G401 (cell line): ENCODE measurements at regions not wholly inside any gene's neighbourhood (a gene's known extent, or its start where the extent isn't known, plus 50 kb on each side); places are given as distances from the start of the nearest gene placed in this dataset.
"Not testable (repeated sequence)": the region's sequence is repeated elsewhere in the genome, so short reads cannot be mapped to it uniquely, and the experiment has no call there.

ENCODE experiments used
- DNase-seq: peaks from one replicate; pipeline ENCODE4 v3.0.0-alpha.2; 2015; ENCODE audit warnings: low spot score
- in situ Hi-C: cut with HindIII; loops from 2 replicates; pipeline ENCODE4 v1.10.0; 2016; ENCODE audit warnings: low sequenced_read_pairs, mixed read lengths

DNA sequence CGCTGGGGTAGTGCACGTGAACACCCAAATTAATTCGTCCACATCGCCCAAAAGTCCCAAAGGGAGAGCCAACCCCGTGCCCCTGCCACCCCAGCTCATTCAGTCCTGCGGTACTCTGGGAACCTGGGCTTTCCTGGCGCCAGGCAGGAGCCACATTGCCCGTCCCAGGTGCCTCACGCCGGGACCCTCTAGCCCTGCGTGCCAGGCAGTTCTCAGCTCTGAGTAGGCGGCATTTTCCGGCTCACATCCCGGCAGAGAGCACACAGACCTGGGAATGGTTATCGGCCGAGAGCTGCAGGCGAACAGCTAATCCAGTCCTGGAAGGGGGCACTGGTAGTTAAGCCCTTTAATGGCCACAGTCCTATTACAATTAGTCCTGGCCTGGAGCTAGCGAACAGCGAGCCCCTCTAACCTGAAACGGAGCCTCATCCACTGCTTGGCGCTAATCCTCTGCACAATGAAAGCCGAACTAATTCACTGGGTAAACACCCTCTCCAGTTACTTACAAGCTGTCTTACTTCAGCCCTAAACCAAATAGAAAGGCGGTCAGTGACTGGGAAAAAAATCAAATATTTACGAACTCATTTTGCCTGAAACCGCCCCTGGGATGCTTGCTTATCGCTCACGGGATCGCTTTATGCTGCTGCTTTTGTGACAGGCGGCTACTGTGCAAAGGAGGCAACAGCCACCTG lies 254.6 kb upstream of the SOX14 start:
- DNase-seq = no peak
- in situ Hi-C loops = no loop called here

DNA sequence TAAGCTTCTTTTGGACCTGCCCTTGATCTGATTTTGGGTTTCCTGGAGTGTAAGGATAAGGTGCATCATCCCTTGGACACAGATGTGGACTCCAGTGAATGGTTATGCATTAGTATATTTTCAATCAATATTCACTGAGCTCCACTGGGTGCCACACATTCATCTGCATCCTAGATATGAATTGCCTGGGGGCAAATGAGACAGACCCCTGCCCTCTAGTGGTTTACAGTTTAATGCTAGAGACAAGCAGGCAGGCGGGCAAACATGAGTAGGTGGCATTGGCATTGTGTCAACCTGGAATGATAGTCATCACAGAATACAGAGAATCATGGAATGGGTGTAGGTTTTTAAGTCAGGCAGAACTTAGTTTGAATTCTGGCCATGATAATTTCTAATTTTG lies 252.5 kb upstream of the SOX14 start:
- in situ Hi-C loops = no loop called here
- DNase-seq = no peak

DNA sequence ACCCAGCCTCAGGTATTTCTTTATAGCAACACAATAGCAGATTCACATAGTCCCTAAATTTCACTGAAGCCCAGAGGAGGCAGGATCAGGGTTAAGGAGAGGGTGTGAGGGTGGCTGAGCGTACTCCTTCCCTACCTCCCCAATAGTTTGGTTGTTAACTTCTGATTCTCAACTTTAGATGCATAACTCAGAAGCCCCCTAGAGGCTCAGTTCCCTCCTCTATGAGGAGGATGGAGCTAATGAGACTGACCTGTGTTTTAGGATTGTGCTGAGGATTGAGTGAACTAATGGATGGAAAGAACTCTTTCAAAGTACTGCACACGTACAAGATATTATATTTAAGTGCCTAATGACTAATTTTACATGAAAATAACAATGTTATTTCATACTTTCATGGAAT lies 249.3 kb upstream of the SOX14 start:
- DNase-seq = no peak
- in situ Hi-C loops = no loop called here

DNA sequence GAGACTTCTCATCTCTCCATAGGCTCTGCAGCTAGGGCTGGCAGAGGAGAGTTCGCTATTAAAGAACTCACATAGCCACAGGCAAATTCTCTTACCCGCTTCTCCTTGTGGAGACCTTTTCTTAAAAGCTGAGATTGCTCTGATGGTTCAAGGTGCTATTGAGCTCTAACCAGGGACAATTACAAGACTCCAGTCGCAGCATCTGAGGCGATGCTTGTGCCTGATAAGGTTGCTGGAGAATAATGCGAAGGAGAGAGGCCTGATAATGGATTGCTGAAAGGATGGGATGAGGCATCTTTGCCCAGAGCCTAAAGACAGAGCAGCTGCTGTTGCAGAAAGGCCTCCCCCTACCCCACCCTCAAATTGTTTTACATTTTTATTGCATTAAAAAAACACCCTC lies 244.5 kb upstream of the SOX14 start:
- no peak for DNase-seq
- in situ Hi-C loops = no loop called here

DNA sequence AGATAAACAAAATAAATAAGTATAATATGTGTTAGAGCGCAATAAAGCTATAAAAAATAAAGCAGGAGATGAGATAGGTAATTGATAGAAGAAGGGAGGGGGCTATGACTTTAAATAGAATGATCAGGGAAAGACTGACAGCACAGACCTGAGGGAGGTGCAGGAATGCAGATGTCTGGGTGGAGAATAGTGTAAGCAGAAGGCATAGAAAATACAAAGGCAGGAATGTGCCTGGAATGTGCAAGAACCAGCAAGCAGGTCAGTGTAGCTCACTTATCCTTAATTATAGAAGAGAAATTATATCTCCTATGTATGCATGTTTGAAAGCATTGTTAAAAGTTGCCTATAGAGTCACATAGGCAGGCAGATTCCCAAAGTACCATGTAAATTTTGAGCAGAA lies 239.4 kb upstream of the SOX14 start:
- DNase-seq = no peak
- in situ Hi-C loops = no loop called here

DNA sequence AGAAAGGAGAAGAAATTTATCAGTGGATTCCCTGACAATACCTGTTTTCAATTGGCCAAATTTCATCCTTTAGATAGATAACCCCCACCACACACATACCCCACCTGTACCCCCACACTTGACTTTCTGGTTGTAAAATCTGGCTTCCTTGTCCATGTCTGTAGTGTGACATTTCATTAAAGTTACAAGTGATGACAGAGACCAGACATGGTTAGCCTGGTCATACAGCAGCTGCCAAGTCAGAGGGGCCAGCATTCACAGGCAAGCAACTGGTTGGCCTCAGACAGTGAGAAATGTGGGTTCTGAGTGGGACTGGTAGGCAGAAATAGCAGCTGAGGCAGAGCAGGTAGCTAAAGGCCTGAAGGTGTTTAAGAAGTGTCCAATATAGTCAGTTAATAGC lies 238.6 kb upstream of the SOX14 start:
- in situ Hi-C loops = no loop called here
- DNase-seq = no peak

DNA sequence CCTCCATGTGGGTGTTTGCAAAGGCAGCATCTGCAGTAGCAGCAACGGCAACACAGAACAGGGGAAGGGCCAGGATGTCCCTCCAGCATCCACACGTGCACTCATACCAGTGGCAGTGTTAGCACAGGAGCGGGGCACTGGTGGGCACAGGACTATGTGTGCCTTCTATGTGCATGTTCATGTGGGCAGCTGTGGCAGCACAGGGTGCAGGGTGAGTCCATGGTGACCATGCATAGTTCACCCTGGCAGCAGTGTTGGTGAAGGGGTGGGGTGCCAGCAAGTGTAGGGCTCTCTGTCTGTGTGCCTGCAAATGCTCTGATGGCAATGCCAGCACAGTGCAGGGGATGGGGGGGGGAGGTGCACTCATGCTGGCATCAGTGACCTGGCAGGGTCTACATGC lies 222.1 kb upstream of the SOX14 start:
- in situ Hi-C loops = no loop called here

DNA sequence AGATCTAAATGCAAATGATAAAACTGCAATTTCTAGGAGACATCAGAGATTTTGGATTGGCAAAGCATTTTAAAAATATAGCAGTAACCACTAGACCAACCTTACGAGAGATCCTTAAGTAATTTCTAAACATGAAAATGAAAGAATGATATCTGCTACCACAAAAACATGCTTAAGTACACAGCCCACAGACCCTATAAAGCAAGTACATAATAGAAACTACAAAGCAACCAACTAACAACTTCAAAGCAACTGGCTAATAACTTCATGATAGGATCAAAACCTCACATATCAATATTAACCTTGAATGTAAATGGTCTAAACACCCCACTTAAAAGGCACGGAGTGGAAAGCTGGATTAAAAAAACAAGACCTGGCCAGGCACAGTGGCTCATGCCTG lies 209.9 kb upstream of the SOX14 start:
- no peak for DNase-seq
- in situ Hi-C loops = no loop called here

More for the DNA sequence above, 222.1 kb upstream of the SOX14 start:
- no peak for DNase-seq

DNA sequence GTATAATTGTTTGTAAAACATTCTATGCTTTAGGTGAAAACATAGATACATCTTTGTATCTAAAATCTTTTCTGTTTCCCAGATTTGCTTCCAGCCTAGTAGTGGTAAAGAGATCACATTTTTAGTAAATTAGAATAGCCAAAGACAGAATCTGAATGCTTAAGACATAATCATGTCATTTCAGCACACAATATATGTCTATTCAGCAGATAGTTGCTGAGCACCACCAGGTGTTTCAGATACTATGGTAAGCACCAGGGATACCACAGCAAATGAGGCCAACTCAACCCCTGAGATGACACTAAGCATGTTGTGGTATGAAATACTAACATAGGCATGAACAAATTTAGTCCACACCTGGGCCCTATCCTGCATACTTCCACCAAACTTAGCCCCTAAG lies 195.2 kb upstream of the SOX14 start:
- DNase-seq = no peak
- in situ Hi-C loops = no loop called here

DNA sequence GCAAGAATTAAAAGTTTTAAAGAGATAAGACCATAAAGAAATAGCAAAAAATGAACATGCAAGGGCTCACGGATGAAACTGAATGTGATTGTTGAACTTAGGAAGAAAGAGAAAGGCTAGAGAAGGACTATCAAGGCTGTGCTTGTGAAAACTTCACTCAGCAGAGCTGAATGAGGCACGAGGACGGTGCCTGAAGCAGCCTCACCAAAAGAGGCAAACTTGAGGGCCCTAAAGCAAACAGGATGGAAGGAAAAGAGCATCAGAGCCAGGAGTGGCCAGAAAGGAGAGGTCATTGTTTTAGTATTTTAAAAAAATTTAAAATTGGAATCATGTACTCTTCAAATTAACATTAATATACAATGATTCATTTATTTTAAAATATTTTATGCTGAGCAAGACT lies 191.2 kb upstream of the SOX14 start:
- DNase-seq = no peak
- in situ Hi-C loops = no loop called here

DNA sequence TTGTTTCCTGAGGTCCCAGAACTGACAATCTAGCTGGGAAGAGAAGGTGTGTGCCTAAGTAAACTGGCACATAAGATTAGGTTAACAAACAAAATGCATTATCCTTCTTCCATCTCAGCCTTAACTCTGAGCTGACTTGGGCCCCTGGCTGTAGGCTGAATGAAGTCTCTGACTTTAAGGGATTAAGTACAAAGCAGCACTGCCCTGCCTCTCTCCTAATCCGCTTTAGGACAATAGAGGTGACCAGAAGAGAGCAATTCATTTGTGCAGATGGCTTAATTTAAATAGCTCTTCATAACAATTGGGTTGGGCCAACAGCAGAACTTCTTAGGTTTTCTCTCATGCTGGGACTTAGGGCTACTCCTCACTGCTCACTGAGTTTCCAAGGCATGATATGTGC lies 181.6 kb upstream of the SOX14 start:
- in situ Hi-C loops = no loop called here
- DNase-seq = no peak

DNA sequence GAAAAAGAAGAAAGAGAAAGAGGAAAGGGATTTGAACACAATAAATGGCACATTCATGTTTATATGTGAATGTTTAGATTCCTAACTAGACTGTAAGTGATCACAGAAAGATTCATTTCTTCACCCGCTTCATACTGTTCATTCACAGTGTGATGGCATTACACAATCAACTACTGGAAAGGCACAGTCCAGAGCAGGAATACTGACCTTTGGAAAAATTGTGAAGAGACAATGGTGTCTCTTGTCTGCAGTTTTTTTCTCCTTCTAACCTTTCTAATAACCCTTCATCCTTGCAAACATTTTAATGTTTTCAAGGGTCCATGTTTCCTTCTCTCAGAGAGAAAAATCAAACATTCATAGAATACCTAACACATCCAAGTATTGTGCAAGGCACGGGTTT lies 180.9 kb upstream of the SOX14 start:
- no peak for DNase-seq
- in situ Hi-C loops = no loop called here

DNA sequence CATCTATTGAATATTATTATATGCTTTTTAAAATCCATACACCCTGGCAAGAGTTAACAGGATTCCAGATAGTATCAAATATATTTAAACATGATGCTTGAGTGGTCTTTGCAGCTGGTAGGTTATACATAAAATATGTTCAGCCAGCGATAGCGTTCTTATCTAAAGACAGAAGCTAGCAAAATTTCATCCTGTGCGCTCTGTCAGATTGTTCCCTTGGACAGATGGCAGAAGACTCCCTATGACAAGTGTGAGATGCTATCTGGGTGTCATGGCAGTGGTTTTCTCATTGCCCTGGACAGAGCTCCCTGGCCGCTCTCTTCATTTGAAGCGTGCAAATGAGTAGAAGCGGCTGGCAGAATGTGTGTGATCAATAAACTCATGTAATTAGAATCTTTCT lies 175.2 kb upstream of the SOX14 start:
- in situ Hi-C loops = no loop called here
- DNase-seq = no peak

DNA sequence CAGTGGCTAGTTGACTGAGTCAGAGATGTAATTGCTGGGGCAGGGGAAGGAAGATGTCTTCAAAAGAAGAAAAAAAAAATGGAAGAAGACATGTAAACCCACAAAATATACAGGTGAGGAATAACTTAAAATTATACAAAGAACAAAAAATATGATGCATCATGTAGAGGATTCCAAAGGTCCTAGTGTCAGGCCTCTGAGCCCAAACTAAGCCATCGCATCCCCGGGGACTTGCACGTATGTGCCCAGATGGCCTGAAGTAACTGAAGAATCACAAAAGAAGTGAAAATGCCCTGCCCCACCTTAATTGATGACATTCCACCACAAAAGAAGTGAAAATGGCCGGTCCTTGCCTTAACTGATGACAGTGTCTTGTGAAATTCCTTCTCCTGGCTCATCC lies 168.7 kb upstream of the SOX14 start:
- in situ Hi-C loops, DNase-seq: not testable (repeated sequence)

DNA sequence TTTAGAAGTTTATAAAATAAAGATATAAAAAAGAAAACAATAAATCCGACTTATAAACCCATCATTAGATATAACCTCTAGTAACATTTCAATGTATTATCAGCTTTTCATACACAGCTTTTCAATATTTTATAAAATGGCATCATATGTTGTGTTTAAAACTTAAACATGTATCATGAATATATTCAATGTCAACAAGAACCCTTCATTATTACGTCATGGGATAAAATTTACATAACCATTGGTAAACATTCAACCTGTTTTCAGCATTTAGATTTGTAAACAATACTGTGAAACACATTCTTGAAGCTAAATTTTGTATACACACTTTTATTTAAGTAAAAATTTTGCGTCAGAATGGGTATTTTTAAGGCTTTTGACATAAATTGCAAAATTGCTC lies 153.4 kb upstream of the SOX14 start:
- no peak for DNase-seq
- in situ Hi-C loops = no loop called here

DNA sequence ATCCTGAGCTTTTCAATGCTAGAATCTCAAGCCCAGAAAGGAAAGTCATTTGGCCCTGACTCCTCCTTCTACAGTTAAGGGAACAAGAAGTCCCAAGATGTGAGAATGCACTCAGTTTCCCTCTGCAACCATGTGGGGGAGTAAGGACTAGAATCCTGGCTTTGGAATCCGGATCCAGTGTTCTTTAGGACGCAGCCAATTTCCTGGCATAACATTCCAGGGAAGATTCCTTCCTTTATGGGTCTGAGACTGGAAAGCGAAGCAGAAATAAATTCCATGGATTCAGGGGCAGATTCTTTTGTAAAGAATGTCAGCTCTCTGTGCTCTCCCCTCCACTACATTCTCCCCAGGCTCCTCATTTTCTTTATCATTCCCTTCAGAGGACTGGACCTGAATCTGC lies 151.8 kb upstream of the SOX14 start:
- no peak for DNase-seq
- in situ Hi-C loops = no loop called here

DNA sequence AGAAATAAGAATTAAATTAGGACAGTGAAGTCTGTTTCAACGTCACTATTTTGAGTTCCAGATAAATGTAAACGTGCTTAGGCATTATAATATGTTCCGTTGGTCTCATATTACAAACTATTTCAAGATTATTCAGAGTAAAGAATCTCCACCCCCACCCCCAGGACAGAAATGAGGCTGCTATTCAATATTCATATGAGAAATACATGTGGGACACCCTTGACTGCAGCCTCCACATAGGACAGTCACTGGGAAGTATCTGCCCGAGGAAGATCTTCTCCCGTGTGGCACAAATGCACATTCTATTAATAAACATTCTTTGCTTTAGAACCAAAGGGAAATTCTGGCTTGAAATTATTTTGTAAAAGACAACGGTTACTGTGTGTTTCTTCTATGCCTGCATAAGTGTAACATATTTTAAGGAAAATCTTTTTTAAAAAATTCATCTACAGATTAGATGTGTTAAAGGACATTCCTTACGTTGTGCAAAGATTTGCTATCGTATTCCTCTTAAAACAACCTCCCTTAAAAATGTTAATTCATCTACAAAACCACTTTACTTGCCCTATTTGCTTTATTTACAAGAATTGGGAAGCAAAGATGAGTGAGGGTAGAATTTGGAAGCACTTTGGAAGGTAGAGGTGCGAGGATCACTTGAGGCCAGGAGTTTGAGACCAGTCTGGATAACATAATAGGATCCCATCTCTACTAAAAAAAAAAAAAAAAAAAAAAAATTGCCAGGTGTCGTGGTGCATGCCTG lies 148.3 kb upstream of the SOX14 start:
- in situ Hi-C loops = no loop called here
- DNase-seq = no peak

DNA sequence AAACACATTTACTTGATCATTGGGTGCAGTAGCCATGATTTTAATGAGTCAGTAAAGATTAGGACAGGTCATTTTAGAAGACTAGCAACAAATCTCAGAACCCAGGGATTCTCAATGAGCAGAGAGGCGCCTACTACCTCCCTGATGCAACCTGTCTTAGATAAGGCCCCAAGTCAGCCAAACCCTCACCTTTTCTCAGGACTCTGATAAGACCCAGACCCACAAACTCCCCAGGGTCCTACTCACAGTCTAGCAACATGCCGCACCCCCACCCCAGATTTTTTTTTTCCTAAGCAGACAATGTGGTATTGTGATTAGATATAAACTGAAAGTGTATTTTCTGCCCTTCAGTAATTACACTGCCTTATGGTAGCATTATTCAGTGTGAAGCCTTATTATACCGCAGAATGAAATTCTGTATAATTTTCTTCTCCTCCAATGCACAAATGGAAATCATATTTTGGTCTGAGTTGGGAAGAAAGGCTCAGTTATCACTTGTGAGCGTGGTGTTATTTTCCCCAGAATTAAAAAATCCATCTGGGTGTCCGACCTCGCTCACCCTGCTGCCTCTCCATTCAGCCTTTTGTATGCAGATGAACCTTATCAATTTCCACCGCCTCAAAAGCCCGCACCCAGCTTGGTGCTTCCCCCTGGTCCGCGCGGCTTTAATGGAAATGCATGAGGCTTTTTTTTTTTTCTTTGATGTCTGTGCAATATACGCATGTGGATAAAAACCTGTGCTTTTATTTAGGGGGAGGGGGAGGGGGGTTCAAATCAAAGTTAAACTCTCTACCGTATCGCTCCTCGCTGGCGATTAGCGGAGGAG lies 122.0 kb upstream of the SOX14 start:
- DNase-seq = no peak
- in situ Hi-C loops = no loop called here

DNA sequence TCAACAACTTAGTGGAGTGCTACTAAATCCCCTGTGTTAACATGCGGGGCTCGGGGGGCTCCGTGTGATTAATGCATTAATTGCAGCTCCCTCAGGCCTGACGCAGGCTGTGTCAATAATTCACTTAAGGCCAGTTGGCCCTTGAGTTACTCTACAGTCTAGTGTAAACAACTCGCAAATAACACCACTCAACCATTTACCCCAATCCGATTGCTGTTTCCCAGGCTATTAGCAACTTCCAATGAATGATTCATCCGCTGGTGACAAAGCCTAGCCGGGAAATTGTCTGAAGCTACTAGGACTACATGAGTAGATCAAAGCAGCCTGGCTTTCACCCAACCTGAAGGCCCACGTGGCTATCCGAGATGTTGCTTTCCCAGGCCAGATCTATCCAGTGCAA lies 121.3 kb upstream of the SOX14 start:
- no peak for DNase-seq
- in situ Hi-C loops = no loop called here

DNA sequence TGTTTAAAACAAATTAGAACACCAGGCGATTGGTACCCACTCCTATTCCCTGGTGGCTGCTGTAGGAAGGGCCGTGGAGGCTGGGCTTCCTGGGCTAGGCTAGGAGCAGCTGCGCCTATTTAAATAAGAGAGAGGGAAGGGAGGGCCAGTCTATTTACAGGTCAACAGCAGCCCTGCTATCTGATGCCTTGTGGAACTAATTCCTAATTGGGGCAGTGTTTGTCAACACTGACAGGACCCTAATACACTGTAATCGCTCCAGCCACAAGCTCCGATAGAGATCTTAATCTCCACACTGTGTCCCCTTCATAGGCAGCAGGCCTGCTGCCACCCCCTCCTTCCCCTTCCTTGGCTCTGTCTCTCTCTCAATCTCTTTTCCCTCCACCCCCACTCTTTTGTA lies 116.9 kb upstream of the SOX14 start:
- in situ Hi-C loops = no loop called here
- DNase-seq = no peak
